ENCODE measurements at regions not wholly inside any gene's neighbourhood (a gene's known extent, or its start where the extent isn't known, plus 50 kb on each side); places are given as distances from the start of the nearest gene placed in this dataset.

DNA sequence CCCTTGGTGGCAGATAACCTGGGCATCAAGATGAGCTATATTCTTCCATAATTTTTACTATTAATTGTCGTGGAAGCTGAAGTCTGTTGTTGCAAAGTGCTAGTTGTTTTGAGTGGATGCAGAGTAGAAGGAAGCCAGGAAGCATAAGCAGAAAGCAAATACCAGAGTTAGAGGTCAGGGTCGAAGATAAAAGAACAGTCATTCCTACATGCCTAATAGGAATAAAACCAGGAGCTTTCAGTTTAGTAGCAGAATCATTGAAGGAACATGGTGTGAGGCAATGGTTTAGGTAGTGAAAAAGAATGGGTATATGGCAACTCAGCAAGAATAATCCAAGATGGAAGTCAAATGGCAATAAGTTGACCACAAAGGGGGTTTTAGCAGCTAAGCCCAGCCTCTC is 121.6 kb upstream of the FST start:
- TF ChIP-seq, protein P1, sequence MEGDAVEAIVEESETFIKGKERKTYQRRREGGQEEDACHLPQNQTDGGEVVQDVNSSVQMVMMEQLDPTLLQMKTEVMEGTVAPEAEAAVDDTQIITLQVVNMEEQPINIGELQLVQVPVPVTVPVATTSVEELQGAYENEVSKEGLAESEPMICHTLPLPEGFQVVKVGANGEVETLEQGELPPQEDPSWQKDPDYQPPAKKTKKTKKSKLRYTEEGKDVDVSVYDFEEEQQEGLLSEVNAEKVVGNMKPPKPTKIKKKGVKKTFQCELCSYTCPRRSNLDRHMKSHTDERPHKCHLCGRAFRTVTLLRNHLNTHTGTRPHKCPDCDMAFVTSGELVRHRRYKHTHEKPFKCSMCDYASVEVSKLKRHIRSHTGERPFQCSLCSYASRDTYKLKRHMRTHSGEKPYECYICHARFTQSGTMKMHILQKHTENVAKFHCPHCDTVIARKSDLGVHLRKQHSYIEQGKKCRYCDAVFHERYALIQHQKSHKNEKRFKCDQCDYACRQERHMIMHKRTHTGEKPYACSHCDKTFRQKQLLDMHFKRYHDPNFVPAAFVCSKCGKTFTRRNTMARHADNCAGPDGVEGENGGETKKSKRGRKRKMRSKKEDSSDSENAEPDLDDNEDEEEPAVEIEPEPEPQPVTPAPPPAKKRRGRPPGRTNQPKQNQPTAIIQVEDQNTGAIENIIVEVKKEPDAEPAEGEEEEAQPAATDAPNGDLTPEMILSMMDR (conservative IDR thresholded peaks at IDR 0.05; ENCODE audit: low read length): no peak
- TF ChIP-seq EZH2phosphoT487 (IDR thresholded peaks at IDR 0.05; ENCODE audit: borderline replicate concordance, low read depth, low read length): no peak

Data from OCI-LY7 (cell line).